ENCODE measurements at regions not wholly inside any gene's neighbourhood (a gene's known extent, or its start where the extent isn't known, plus 50 kb on each side); places are given as distances from the start of the nearest gene placed in this dataset.

GRCh38 chr2:235325151-235325550 is 168.7 kb upstream of the AGAP1 start:
- TF ChIP-seq, protein P1, sequence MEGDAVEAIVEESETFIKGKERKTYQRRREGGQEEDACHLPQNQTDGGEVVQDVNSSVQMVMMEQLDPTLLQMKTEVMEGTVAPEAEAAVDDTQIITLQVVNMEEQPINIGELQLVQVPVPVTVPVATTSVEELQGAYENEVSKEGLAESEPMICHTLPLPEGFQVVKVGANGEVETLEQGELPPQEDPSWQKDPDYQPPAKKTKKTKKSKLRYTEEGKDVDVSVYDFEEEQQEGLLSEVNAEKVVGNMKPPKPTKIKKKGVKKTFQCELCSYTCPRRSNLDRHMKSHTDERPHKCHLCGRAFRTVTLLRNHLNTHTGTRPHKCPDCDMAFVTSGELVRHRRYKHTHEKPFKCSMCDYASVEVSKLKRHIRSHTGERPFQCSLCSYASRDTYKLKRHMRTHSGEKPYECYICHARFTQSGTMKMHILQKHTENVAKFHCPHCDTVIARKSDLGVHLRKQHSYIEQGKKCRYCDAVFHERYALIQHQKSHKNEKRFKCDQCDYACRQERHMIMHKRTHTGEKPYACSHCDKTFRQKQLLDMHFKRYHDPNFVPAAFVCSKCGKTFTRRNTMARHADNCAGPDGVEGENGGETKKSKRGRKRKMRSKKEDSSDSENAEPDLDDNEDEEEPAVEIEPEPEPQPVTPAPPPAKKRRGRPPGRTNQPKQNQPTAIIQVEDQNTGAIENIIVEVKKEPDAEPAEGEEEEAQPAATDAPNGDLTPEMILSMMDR (IDR thresholded peaks at IDR 0.05; ENCODE audit: low read depth, low read length, missing control alignments), result no peak
- in situ Hi-C loops (cut with HindIII; ENCODE audit: low sequenced_read_pairs), result no loop called here

GRCh38 chr2:235328991-235329390 is 164.9 kb upstream of the AGAP1 start:
- in situ Hi-C loops (cut with HindIII; ENCODE audit: low sequenced_read_pairs), result no loop called here
- no peak overlapping the region for H3K4me3 ChIP-seq (ENCODE audit: low read depth, low read length)
- TF ChIP-seq, protein P1 (IDR thresholded peaks at IDR 0.05; ENCODE audit: low read depth, low read length, missing control alignments), result no peak
- DNase-seq (ENCODE audit: low read depth), result no peak

More at GRCh38 chr2:235325151-235325550, 168.7 kb upstream of the AGAP1 start:
- no peak for DNase-seq (ENCODE audit: low read depth)
- no peak overlapping the region for H3K4me3 ChIP-seq (ENCODE audit: low read depth, low read length)

DNA sequence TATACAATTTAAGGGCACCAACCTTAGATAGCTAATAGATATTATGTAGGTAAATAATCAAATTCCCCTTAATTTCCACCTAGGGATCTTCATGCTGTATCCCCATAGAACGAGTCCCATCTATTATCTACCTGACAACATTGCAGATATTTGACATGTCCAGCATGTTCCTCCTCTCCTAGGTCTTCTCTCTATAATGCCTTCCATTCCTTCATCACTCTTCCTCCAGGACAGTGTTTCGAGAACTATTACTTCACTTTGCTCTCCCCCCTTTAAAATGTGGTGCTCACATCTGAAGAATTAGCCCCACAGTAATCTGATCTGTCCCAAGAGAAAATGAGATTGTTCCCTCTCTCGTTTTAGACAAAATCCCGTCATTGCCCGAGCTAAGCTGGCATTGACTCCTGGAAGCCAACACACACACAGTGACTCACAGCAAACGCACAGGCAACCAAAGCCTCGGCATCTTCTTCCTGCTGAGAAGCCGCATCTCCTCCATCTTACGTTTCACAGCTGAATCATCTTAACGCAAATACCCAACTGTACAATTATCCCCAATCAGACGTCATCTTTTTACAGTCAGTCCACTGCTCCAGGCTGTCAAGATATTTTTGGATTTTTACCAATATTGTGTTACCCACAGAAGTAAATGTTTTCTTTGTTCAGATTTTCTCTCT is 162.9 kb upstream of the AGAP1 start:
- in situ Hi-C loops (cut with HindIII; ENCODE audit: low sequenced_read_pairs), result no loop called here
- no peak overlapping the region for H3K4me3 ChIP-seq (ENCODE audit: low read depth, low read length)
- peak; percentile 82 for DNase-seq (ENCODE audit: low read depth)
- TF ChIP-seq, protein P1 (IDR thresholded peaks at IDR 0.05; ENCODE audit: low read depth, low read length, missing control alignments), result no peak

DNA sequence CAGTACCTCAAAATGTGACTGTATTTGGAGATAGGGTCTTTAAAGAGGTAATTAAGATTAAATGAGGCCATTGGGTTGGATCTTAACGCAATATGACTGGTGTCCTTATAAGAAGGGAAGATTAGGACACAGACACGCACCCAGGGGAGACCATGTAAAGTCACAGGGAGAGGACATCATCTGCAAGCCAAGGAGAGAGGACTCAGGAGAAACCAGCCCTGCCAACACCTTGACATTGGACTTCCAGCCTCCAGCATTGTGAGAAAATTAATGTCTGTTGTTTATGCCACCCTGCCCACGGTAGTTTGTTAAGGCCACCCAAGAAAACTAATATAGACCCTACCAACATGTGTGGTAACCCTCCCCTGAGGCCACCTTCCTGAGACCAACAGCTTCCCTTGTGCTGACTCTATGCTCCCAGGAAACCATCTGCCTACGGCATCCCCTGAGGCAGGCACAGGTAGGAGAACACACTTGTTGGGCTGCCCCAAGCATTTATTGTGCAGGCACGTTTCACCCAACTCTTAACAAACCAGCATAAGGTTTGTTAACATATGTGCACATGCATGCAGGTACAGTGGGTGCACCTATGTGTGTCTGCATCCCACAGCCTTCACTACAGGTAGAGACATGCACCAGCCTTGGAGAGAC is 161.5 kb upstream of the AGAP1 start:
- TF ChIP-seq, protein P1 (IDR thresholded peaks at IDR 0.05; ENCODE audit: low read depth, low read length, missing control alignments), result no peak
- no peak overlapping the region for H3K4me3 ChIP-seq (ENCODE audit: low read depth, low read length)
- in situ Hi-C loops (cut with HindIII; ENCODE audit: low sequenced_read_pairs), result no loop called here
- DNase-seq (ENCODE audit: low read depth), result no peak

- in situ Hi-C loops (cut with HindIII; ENCODE audit: low sequenced_read_pairs), result no loop called here
- no peak overlapping the region for H3K4me3 ChIP-seq (ENCODE audit: low read depth, low read length)
- TF ChIP-seq, protein P1 (IDR thresholded peaks at IDR 0.05; ENCODE audit: low read depth, low read length, missing control alignments), result no peak
- DNase-seq (ENCODE audit: low read depth), result no peak
Measured at GRCh38 chr2:235333076-235333475, 160.8 kb upstream of the AGAP1 start.

DNA sequence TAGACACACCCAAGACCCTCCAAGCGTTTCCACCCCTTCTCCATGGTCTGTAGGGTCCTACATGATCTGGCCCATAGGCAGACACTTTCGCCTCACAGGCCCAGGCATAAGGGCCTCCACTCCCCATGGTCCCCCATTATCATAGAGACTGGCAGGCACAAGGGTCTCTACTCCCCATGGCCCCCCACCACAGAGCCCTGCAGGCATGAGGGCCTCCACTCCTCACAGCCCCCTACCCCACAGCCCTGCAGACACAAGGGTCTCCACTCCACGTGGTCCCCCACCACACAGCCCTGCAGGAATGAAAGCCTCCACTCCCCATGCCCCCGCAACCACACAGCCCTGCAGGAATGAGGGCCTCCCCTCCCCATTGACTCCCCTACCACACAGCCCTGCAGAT is 159.7 kb upstream of the AGAP1 start:
- TF ChIP-seq, protein P1 (IDR thresholded peaks at IDR 0.05; ENCODE audit: low read depth, low read length, missing control alignments), result no peak
- H3K4me3 ChIP-seq (ENCODE audit: low read depth, low read length), result no peak overlapping the region
- in situ Hi-C loops (cut with HindIII; ENCODE audit: low sequenced_read_pairs), result no loop called here
- DNase-seq (ENCODE audit: low read depth), result no peak
